PC-9 (cell line): ENCODE measurements at regions not wholly inside any gene's neighbourhood (a gene's known extent, or its start where the extent isn't known, plus 50 kb on each side); places are given as distances from the start of the nearest gene placed in this dataset.

ENCODE experiments used
- BruUV-seq: library from RNA; stranded (reverse); fragments of 400-500 nt; replicated peaks from 2 replicates; lab custom pipeline; 2021; lab: Mats Ljungman, UMichigan
- CTCF ChIA-PET: fragments of 300-600 bp; sonication (Branson Sonifier 250); formaldehyde crosslinking; loops from one replicate; lab custom pipeline; 2022; ENCODE audit warnings: antibody characterized with exemption; lab: Charles Lee
- POLR2A ChIA-PET: fragments of 300-600 bp; sonication (Branson Sonifier 250); formaldehyde crosslinking; loops from one replicate; lab custom pipeline; 2022; ENCODE audit warnings: antibody characterized with exemption; ENCODE audit not compliant: unreplicated experiment; lab: Charles Lee
- DNase-seq, 2 experiments: peaks; one replicate each; pipeline versions ENCODE4 v3.0.0 to v3.0.0-alpha.2; 2015 to 2022; ENCODE audit warnings: mixed read lengths in 1 of 2
- H2AFZ ChIP-seq: fragments of 200-600 bp; sonication (generic); 2 replicates; pipeline ENCODE4 v1.8.1; 2017; ENCODE audit warnings: antibody characterized with exemption
- H3F3A ChIP-seq: fragments of 200-600 bp; sonication (generic); 2 replicates; pipeline ENCODE4 v1.8.1; 2017; ENCODE audit warnings: antibody characterized with exemption, mild to moderate bottlenecking, low read depth; ENCODE audit not compliant: insufficient read depth
- H3K27ac ChIP-seq: fragments of 200-600 bp; sonication (generic); 2 replicates; pipeline ENCODE4 v1.6.1; 2016; ENCODE audit warnings: mixed run types
- H3K27me3 ChIP-seq: fragments of 200-600 bp; sonication (generic); 2 replicates; pipeline ENCODE4 v1.6.1; 2016; ENCODE audit warnings: low read depth, mixed run types; ENCODE audit not compliant: insufficient read depth
- H3K36me3 ChIP-seq: fragments of 200-600 bp; sonication (generic); 2 replicates; pipeline ENCODE4 v1.6.1; 2016; ENCODE audit warnings: low read depth, mixed run types
- H3K4me1 ChIP-seq: fragments of 200-600 bp; sonication (generic); replicated peaks from 2 replicates; pipeline ENCODE4 v1.6.1; 2016; ENCODE audit warnings: mixed run types; ENCODE audit not compliant: insufficient read depth
- H3K4me2 ChIP-seq: fragments of 200-600 bp; sonication (generic); 2 replicates; pipeline ENCODE4 v1.6.1; 2017; ENCODE audit warnings: mixed run types
- H3K4me3 ChIP-seq: fragments of 200-600 bp; sonication (generic); 2 replicates; pipeline ENCODE4 v1.6.1; 2016; ENCODE audit warnings: mixed run types
- H3K79me2 ChIP-seq: fragments of 200-600 bp; sonication (generic); 2 replicates; pipeline ENCODE4 v1.6.1; 2017; ENCODE audit warnings: low read depth, mixed run types
- H3K9me2 ChIP-seq: fragments of 200-600 bp; sonication (generic); 2 replicates; pipeline ENCODE4 v1.8.1; 2017; ENCODE audit warnings: mild to moderate bottlenecking; ENCODE audit not compliant: insufficient read depth
- H3K9me3 ChIP-seq: fragments of 200-600 bp; sonication (generic); 2 replicates; pipeline ENCODE4 v1.8.1; 2016; ENCODE audit warnings: low read depth; ENCODE audit not compliant: insufficient read depth
- H4K20me1 ChIP-seq: fragments of 200-600 bp; sonication (generic); 2 replicates; pipeline ENCODE4 v1.8.1; 2017; ENCODE audit not compliant: insufficient read depth
- EZH2 ChIP-seq: fragments of 200-600 bp; sonication (generic); IDR thresholded peaks from 2 replicates; pipeline ENCODE4 v1.8.0; 2017; ENCODE audit warnings: antibody characterized with exemption, low read depth
- intact Hi-C: fragments of 100-400 bp; cut with micrococcal nuclease; formaldehyde crosslinking; loops from one replicate; pipeline ENCODE4 v1.10.0; 2022; ENCODE audit not compliant: unreplicated experiment
- TF ChIP-seq, protein P1 (sequence below): fragments of 200-600 bp; sonication (generic); conservative IDR thresholded peaks from 2 replicates; pipeline ENCODE4 v1.6.1; 2017; ENCODE audit warnings: mixed run types, antibody characterized with exemption, mild to moderate bottlenecking, moderate library complexity

DNA sequence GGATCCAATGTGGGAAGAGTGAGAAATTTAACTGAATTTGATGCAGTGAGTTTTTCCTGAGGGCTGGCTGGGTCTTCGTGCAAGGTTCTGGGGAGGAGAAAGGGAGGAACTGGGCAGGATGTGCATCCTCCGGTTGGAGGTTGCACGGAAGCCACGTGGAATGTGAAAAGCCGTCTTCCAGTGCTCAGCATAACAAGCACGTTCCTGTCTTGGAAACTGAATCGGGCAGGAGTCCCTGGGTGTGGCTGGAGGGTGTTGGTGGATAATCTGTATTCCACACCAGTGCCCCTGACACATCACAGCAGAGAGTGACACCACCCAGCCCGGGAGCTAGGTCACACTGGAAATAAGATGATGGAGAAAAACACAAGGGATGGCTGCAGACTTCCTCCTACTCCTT, 154.3 kb downstream of the C5orf15 start:
- Histone ChIP-seq H3K27me3 (no peaks in the 10 kb centered on the region), H3K4me3 (no peak overlapping the region), H3F3A (no peaks in the 10 kb centered on the region), H3K4me1 (peaks cover 10% of the 10 kb centered on the region), H3K79me2 (no peaks in the 10 kb centered on the region), H3K9me2 (no peaks in the 10 kb centered on the region), H3K36me3 (no peaks in the 10 kb centered on the region), H3K4me2 (no peak overlapping the region), H3K27ac (no peak overlapping the region), H2AFZ (no peak overlapping the region), H4K20me1 (no peaks in the 10 kb centered on the region), H3K9me3 (no peaks in the 10 kb centered on the region)
- ChIA-PET POLR2A (no interaction called here), CTCF (no interaction called here)
- BruUV-seq, result no TSS peak
- intact Hi-C loops, result no loop called here
- no peak for DNase-seq
- TF ChIP-seq, protein P1, sequence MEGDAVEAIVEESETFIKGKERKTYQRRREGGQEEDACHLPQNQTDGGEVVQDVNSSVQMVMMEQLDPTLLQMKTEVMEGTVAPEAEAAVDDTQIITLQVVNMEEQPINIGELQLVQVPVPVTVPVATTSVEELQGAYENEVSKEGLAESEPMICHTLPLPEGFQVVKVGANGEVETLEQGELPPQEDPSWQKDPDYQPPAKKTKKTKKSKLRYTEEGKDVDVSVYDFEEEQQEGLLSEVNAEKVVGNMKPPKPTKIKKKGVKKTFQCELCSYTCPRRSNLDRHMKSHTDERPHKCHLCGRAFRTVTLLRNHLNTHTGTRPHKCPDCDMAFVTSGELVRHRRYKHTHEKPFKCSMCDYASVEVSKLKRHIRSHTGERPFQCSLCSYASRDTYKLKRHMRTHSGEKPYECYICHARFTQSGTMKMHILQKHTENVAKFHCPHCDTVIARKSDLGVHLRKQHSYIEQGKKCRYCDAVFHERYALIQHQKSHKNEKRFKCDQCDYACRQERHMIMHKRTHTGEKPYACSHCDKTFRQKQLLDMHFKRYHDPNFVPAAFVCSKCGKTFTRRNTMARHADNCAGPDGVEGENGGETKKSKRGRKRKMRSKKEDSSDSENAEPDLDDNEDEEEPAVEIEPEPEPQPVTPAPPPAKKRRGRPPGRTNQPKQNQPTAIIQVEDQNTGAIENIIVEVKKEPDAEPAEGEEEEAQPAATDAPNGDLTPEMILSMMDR, result no peak
- no peak for TF ChIP-seq EZH2

DNA sequence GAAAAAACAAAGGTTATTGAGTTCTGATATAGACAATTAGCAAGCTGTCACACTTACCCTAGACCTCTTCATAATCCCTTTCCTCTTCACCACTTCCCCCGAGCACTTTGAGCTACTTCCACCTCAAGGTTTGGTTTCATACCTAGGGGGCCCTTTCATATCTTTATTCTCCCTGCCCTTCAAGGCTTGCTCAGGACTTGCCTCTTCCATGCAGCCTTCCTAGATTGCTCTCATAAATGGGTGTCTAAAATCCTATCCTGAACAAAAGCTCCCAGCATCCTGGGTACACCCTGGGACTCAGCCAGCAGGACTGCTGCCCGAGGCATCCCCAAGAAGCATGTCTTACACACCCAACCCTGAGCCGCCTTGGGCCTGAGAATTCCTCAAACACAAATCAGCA, 157.3 kb downstream of the C5orf15 start:
- intact Hi-C loops, result no loop called here
- no peaks in the 10 kb centered on the region for H3K4me1 ChIP-seq
- no peak overlapping the region for H3K27ac ChIP-seq
- H3K36me3 ChIP-seq, result no peaks in the 10 kb centered on the region
- ChIA-PET POLR2A (no interaction called here), CTCF (no interaction called here)
- H3K79me2 ChIP-seq, result no peaks in the 10 kb centered on the region
- H3K4me3 ChIP-seq, result no peak overlapping the region
- no peaks in the 10 kb centered on the region for H3F3A ChIP-seq
- H3K9me2 ChIP-seq, result no peaks in the 10 kb centered on the region
- no peak for DNase-seq
- no peaks in the 10 kb centered on the region for H3K27me3 ChIP-seq
- no TSS peak for BruUV-seq
- H4K20me1 ChIP-seq, result no peaks in the 10 kb centered on the region
- no peaks in the 10 kb centered on the region for H3K9me3 ChIP-seq
- H2AFZ ChIP-seq, result no peak overlapping the region
- no peak overlapping the region for H3K4me2 ChIP-seq
- TF ChIP-seq, protein P1, result no peak
- TF ChIP-seq EZH2, result no peak

DNA sequence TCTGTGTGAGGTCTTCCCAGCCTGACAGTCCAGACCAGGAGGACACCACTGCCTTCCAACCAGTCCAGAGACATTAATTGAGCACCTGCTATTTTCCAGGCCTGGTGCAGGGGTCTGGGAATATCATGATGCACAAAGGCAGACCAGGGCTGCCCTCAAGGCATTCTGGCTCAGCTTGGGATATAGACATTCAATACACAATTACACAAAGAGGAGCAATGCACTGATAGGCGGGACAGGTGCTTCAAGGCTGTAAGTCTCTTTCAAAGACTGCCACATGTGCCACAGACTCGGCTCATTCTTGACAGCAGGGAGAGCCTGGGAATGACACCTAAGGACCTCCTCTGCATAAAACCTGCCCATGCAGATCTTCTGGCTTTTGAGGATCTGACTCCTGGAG, 158.6 kb downstream of the C5orf15 start:
- no peaks in the 10 kb centered on the region for H3K79me2 ChIP-seq
- no peaks in the 10 kb centered on the region for H3K27me3 ChIP-seq
- no peaks in the 10 kb centered on the region for H3K4me1 ChIP-seq
- CTCF ChIA-PET, result no interaction called here
- H3K36me3 ChIP-seq, result no peaks in the 10 kb centered on the region
- H4K20me1 ChIP-seq, result no peaks in the 10 kb centered on the region
- no peak overlapping the region for H3K4me3 ChIP-seq
- H2AFZ ChIP-seq, result no peak overlapping the region
- no peaks in the 10 kb centered on the region for H3K9me2 ChIP-seq
- no peak for DNase-seq
- no peaks in the 10 kb centered on the region for H3F3A ChIP-seq
- no peak overlapping the region for H3K4me2 ChIP-seq
- intact Hi-C loops, result no loop called here
- no peak overlapping the region for H3K27ac ChIP-seq
- BruUV-seq, result no TSS peak
- POLR2A ChIA-PET, result no interaction called here
- no peak for TF ChIP-seq EZH2
- TF ChIP-seq, protein P1, result no peak
- H3K9me3 ChIP-seq, result no peaks in the 10 kb centered on the region
